MCF 10A (cell line): ENCODE measurements at regions not wholly inside any gene's neighbourhood (a gene's known extent, or its start where the extent isn't known, plus 50 kb on each side); places are given as distances from the start of the nearest gene placed in this dataset.

Experiments used
- BruUV-seq: library from RNA; stranded (reverse); fragments of 400-500 nt; replicated peaks from 2 replicates; lab custom pipeline; 2021; lab: Mats Ljungman, UMichigan
- CTCF ChIA-PET: fragments of 300-600 bp; sonication (Branson Sonifier 250); formaldehyde crosslinking; extraction: SDS; loops from one replicate; lab custom pipeline; 2021; ENCODE audit warnings: antibody characterized with exemption, inconsistent platforms; lab: Yijun Ruan, JAX
- POLR2A ChIA-PET: fragments of 300-600, 350-650 bp; sonication (Branson Sonifier 250); formaldehyde crosslinking; extraction: SDS; loops from one replicate; lab custom pipeline; 2020; ENCODE audit warnings: antibody characterized with exemption, inconsistent platforms; lab: Yijun Ruan, JAX
- DNase-seq: peaks from one replicate; pipeline ENCODE4 v3.0.0-alpha.2; 2018; ENCODE audit not compliant: unreplicated experiment
- H3K27ac Mint-ChIP-seq: one replicate; pipeline ENCODE4 v1.8.0; 2022; ENCODE audit warnings: mild to moderate bottlenecking, low read depth, mixed read lengths; ENCODE audit not compliant: unreplicated experiment
- H3K27me3 Mint-ChIP-seq: one replicate; pipeline ENCODE4 v1.8.0; 2022; ENCODE audit warnings: mixed read lengths; ENCODE audit not compliant: insufficient read depth, unreplicated experiment
- H3K36me3 Mint-ChIP-seq: one replicate; pipeline ENCODE4 v1.8.0; 2022; ENCODE audit warnings: mild to moderate bottlenecking, moderate library complexity, mixed read lengths; ENCODE audit not compliant: insufficient read depth, unreplicated experiment
- H3K4me1 Mint-ChIP-seq: one replicate; pipeline ENCODE4 v1.8.0; 2022; ENCODE audit warnings: mixed read lengths; ENCODE audit not compliant: insufficient read depth, unreplicated experiment
- H3K4me3 Mint-ChIP-seq: one replicate; pipeline ENCODE4 v1.8.0; 2022; ENCODE audit warnings: mild to moderate bottlenecking, moderate library complexity, mixed read lengths; ENCODE audit not compliant: unreplicated experiment
- H3K9me3 Mint-ChIP-seq: one replicate; pipeline ENCODE4 v1.8.0; 2022; ENCODE audit warnings: mixed read lengths; ENCODE audit not compliant: unreplicated experiment
- CTCF ChIP-seq: fragments of 200-600 bp; IDR thresholded peaks from one replicate; pipeline ENCODE4 v1.8.0; 2022; ENCODE audit warnings: antibody characterized with exemption, mild to moderate bottlenecking; ENCODE audit not compliant: unreplicated experiment
- intact Hi-C: fragments of 100-400 bp; cut with micrococcal nuclease; formaldehyde crosslinking; loops from 2 replicates; pipeline ENCODE4 v1.14.1; 2022

GRCh38 chr2:14418115-14418514 lies 214.4 kb upstream of the LRATD1 start:
- H3K9me3 Mint-ChIP-seq = peaks cover 6% of the 10 kb centered on the region
- no peaks in the 10 kb centered on the region for H3K4me1 Mint-ChIP-seq
- H3K4me3 Mint-ChIP-seq = no peak overlapping the region
- no peak for DNase-seq
- no TSS peak for BruUV-seq
- intact Hi-C loops = no loop called here
- H3K27ac Mint-ChIP-seq = no peak overlapping the region
- ChIA-PET POLR2A (no interaction called here), CTCF (interaction anchor here (0.6 to 1.5 kb wide), 3 partner anchors 114 to 290 kb away, joined by 3 read pairs; no protein-coding TSS in a partner anchor)
- TF ChIP-seq CTCF = no peak
- H3K36me3 Mint-ChIP-seq = no peaks in the 10 kb centered on the region
- no peaks in the 10 kb centered on the region for H3K27me3 Mint-ChIP-seq

GRCh38 chr2:14420851-14421250 lies 211.7 kb upstream of the LRATD1 start:
- peak; percentile 6 for DNase-seq
- ChIA-PET CTCF (no interaction called here), POLR2A (interaction anchor here (0.7 kb wide), 1 partner anchor 1861 kb away, joined by 3 read pairs; no protein-coding TSS in a partner anchor)
- no peaks in the 10 kb centered on the region for H3K36me3 Mint-ChIP-seq
- H3K27me3 Mint-ChIP-seq = no peaks in the 10 kb centered on the region
- H3K4me3 Mint-ChIP-seq = no peak overlapping the region
- H3K9me3 Mint-ChIP-seq = peaks cover 9% of the 10 kb centered on the region
- H3K27ac Mint-ChIP-seq = no peak overlapping the region
- H3K4me1 Mint-ChIP-seq = no peaks in the 10 kb centered on the region
- intact Hi-C loops = loop anchor here (10.0 kb wide), 1 partner anchor 1366 kb away; no protein-coding TSS in a partner anchor
- no TSS peak for BruUV-seq
- no peak for TF ChIP-seq CTCF

DNA sequence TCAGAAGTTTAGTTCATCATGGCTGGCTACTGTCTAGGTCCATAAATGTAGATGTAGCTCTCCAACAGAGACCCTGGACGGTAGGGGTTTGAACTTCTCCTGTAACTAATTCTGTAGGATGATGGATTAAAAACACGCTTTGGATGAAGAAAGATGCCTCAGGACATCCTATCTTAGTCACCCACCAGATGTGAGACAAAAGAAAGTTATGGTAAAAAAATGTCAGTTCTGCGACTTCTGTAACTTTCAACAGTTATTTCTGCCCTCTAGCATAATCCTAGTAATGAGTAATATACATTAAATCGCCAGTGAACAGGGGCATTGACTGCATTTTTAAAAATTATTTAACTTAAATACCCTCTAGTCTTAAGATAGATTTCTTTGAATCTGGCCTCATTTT lies 210.1 kb upstream of the LRATD1 start:
- no peak for TF ChIP-seq CTCF
- Mint-ChIP-seq H3K27ac (no peak overlapping the region), H3K9me3 (peaks cover 12% of the 10 kb centered on the region), H3K27me3 (no peaks in the 10 kb centered on the region), H3K4me3 (no peak overlapping the region), H3K4me1 (no peaks in the 10 kb centered on the region), H3K36me3 (no peaks in the 10 kb centered on the region)
- no TSS peak for BruUV-seq
- DNase-seq = no peak
- ChIA-PET POLR2A (no interaction called here), CTCF (no interaction called here)
- intact Hi-C loops = loop anchor here (10.0 kb wide), 1 partner anchor 1368 kb away; no protein-coding TSS in a partner anchor

- Mint-ChIP-seq H3K4me1 (no peaks in the 10 kb centered on the region), H3K27me3 (no peaks in the 10 kb centered on the region), H3K27ac (no peak overlapping the region), H3K9me3 (peaks cover 12% of the 10 kb centered on the region), H3K36me3 (no peaks in the 10 kb centered on the region), H3K4me3 (no peak overlapping the region)
- intact Hi-C loops = loop anchor here (10.0 kb wide), 1 partner anchor 1369 kb away; no protein-coding TSS in a partner anchor
- POLR2A ChIA-PET = no interaction called here
- no TSS peak for BruUV-seq
- CTCF ChIA-PET = no interaction called here
- TF ChIP-seq CTCF = no peak
- no peak for DNase-seq
Observed at GRCh38 chr2:14423145-14423906, 209.2 kb upstream of the LRATD1 start.
